ENCODE measurements at regions not wholly inside any gene's neighbourhood (a gene's known extent, or its start where the extent isn't known, plus 50 kb on each side); places are given as distances from the start of the nearest gene placed in this dataset.

DNA sequence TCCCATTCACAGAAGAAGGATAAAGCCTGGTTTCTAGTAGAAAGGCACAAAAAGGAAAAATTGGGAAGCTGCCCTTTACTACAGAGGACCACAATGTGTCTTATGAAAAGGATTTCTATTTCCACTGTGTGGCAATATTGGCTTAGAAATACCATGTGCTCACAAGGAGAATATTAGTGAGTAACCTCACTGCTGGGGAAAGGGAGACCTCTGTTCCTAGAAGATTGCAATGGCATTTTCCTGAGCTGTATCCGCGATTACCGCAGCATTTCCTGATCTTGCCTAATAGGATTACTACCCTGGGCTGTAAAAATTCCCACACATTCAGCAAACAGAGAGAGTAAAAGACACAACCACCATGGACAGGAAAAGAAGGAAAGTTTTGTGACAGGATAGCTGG is 308.8 kb upstream of the TECRL start:
- TF ChIP-seq POLR2A (IDR thresholded peaks at IDR 0.05): no peak
- TF ChIP-seq, protein P1, sequence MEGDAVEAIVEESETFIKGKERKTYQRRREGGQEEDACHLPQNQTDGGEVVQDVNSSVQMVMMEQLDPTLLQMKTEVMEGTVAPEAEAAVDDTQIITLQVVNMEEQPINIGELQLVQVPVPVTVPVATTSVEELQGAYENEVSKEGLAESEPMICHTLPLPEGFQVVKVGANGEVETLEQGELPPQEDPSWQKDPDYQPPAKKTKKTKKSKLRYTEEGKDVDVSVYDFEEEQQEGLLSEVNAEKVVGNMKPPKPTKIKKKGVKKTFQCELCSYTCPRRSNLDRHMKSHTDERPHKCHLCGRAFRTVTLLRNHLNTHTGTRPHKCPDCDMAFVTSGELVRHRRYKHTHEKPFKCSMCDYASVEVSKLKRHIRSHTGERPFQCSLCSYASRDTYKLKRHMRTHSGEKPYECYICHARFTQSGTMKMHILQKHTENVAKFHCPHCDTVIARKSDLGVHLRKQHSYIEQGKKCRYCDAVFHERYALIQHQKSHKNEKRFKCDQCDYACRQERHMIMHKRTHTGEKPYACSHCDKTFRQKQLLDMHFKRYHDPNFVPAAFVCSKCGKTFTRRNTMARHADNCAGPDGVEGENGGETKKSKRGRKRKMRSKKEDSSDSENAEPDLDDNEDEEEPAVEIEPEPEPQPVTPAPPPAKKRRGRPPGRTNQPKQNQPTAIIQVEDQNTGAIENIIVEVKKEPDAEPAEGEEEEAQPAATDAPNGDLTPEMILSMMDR (IDR thresholded peaks at IDR 0.05): no peak
